K562 (cell line): ENCODE measurements at regions not wholly inside any gene's neighbourhood (a gene's known extent, or its start where the extent isn't known, plus 50 kb on each side); places are given as distances from the start of the nearest gene placed in this dataset.

ENCODE experiments used
- ATAC-seq: fragments of 200-7000 bp; cut with Tn5 transposase; 3 replicates; pipeline ENCODE4 v1.9.1; 2020; ENCODE audit warnings: moderate library complexity
- BruUV-seq: library from RNA; stranded (reverse); fragments of 400-500 nt; replicated peaks from 2 replicates; lab custom pipeline; 2021; lab: Mats Ljungman, UMichigan
- CTCF ChIA-PET: fragments of 300-600 bp; formaldehyde crosslinking; extraction: SDS; loops from one replicate; lab custom pipeline; 2021; ENCODE audit warnings: low intra/inter-chr PET ratio; lab: Yijun Ruan, JAX
- POLR2A ChIA-PET: fragments of 300-600, 350-650 bp; sonication (Branson Sonifier 250); formaldehyde crosslinking; extraction: SDS; loops from one replicate; lab custom pipeline; 2021; ENCODE audit warnings: antibody characterized with exemption, inconsistent platforms; lab: Yijun Ruan, JAX
- DNase-seq, 4 experiments: peaks; one replicate each; pipeline versions ENCODE4 v3.0.0 to v3.0.0-alpha.2; 2011 to 2018; ENCODE audit warnings: low spot score in 3 of 4, mixed read lengths in 3 of 4; ENCODE audit errors: extremely low read depth in 1 of 4
- FAIRE-seq: peaks from 2 replicates; lab custom pipeline; 2011; peaks lifted over from hg19 to GRCh38; lab: Jason Lieb, UNC
- H2AFZ ChIP-seq: 2 replicates; pipeline ENCODE4 v1.6.0; 2011; ENCODE audit warnings: low read depth, low read length, control low read depth, inconsistent platforms
- H3K27ac ChIP-seq: fragments of 200-600 bp; 3 replicates; pipeline ENCODE4 v1.8.0; 2011; ENCODE audit warnings: low read depth, mild to moderate bottlenecking, control low read depth, inconsistent platforms, low read length, moderate library complexity, mixed read lengths; ENCODE audit errors: extremely low read depth
- H3K27me3 ChIP-seq, 2 experiments: fragments of 300-600 bp in 1 of 2; 2 replicates in 1 of 2; 3 replicates in 1 of 2; pipeline versions ENCODE4 v1.6.0 to v1.8.0; 2011; ENCODE audit warnings: inconsistent platforms in 2 of 2, low read length in 2 of 2, mild to moderate bottlenecking in 1 of 2, mixed read lengths in 1 of 2, moderate library complexity in 1 of 2; ENCODE audit not compliant: control insufficient read depth in 2 of 2, insufficient read depth in 2 of 2
- H3K36me3 ChIP-seq: fragments of 300-600 bp; 3 replicates; pipeline ENCODE4 v1.8.0; 2011; ENCODE audit warnings: mild to moderate bottlenecking, low read length, inconsistent platforms; ENCODE audit not compliant: control insufficient read depth, insufficient read depth
- H3K4me1 ChIP-seq, 2 experiments: fragments of 200-600 bp in 1 of 2; replicated peaks in 1 of 2; 2 replicates in 1 of 2; 3 replicates in 1 of 2; pipeline versions ENCODE4 v1.5.1 to v1.8.0; 2011; ENCODE audit warnings: inconsistent platforms in 2 of 2, low read length in 2 of 2, mild to moderate bottlenecking in 1 of 2, mixed read lengths in 1 of 2, moderate library complexity in 1 of 2; ENCODE audit not compliant: control insufficient read depth in 2 of 2, insufficient read depth in 2 of 2
- H3K4me2 ChIP-seq: 2 replicates; pipeline ENCODE4 v1.6.1; 2011; ENCODE audit warnings: low read length, control low read depth, inconsistent platforms, mixed read lengths; ENCODE audit not compliant: insufficient read depth
- H3K4me3 ChIP-seq: fragments of 200-600 bp; sonication (generic), shearing (Covaris generic); 2 replicates; pipeline ENCODE4 v1.5.1; 2016; ENCODE audit warnings: control low read depth, inconsistent platforms
- H3K79me2 ChIP-seq: fragments of 200-600 bp; 3 replicates; pipeline ENCODE4 v1.8.0; 2011; ENCODE audit warnings: low read length, inconsistent platforms; ENCODE audit not compliant: control insufficient read depth, insufficient read depth
- H3K9ac ChIP-seq, 2 experiments: 2 replicates each; pipeline versions ENCODE4 v1.6.0 to v1.6.1; 2011; ENCODE audit warnings: low read depth in 2 of 2, low read length in 2 of 2, control low read depth in 1 of 2, inconsistent platforms in 1 of 2, mild to moderate bottlenecking in 1 of 2, mixed read lengths in 1 of 2; ENCODE audit not compliant: insufficient read depth in 1 of 2
- H3K9me1 ChIP-seq: one replicate; pipeline ENCODE4 v1.6.0; 2011; ENCODE audit warnings: inconsistent platforms, mild to moderate bottlenecking, low read length, moderate library complexity; ENCODE audit not compliant: control insufficient read depth, insufficient read depth
- H3K9me3 ChIP-seq: replicated peaks from 2 replicates; pipeline ENCODE4 v1.5.1; 2011; ENCODE audit warnings: low read depth, low read length, inconsistent platforms; ENCODE audit not compliant: control insufficient read depth, insufficient read depth
- H4K20me1 ChIP-seq: replicated peaks from 2 replicates; pipeline ENCODE4 v1.6.1; 2011; ENCODE audit warnings: low read length, inconsistent platforms, mixed read lengths; ENCODE audit not compliant: control insufficient read depth, insufficient read depth
- CBX8 ChIP-seq: fragments of 200-600 bp; sonication (generic); IDR thresholded peaks from 2 replicates; pipeline ENCODE4 v1.6.1; 2012; ENCODE audit warnings: borderline replicate concordance, mixed run types, low read depth, mild to moderate bottlenecking, moderate library complexity, mixed read lengths, low read length, control low read depth, inconsistent platforms; ENCODE audit not compliant: poor library complexity, severe bottlenecking; ENCODE audit errors: extremely low read depth
- CEBPG ChIP-seq, 3 experiments: fragments of 200-800 bp in 1 of 3; sonication (Bioruptor generic) in 1 of 3; sonication (generic) in 1 of 3; formaldehyde crosslinking in 1 of 3; IDR thresholded peaks in 2 of 3; conservative IDR thresholded peaks in 1 of 3; 2 replicates each; pipeline versions ENCODE4 v1.6.1 to v1.8.0; 2016 to 2022; ENCODE audit warnings: missing compliant biosample characterization in 2 of 3, missing genetic modification characterization in 2 of 3, mild to moderate bottlenecking in 1 of 3, missing genetic modification reagents in 1 of 3
- CHD1 ChIP-seq: fragments of 200-600 bp; sonication (generic); IDR thresholded peaks from one replicate; pipeline ENCODE4 v1.6.1; 2012; ENCODE audit warnings: mild to moderate bottlenecking, moderate library complexity, low read length, inconsistent platforms
- PCBP2 ChIP-seq: fragments of 200-400 bp; formaldehyde crosslinking; IDR thresholded peaks from 2 replicates; pipeline ENCODE4 v1.6.1; 2018; ENCODE audit warnings: low read length, low read depth, mild to moderate bottlenecking, moderate library complexity; ENCODE audit not compliant: poor library complexity, severe bottlenecking
- PYGO2 ChIP-seq: fragments of 450-650 bp; IDR thresholded peaks from 2 replicates; pipeline ENCODE4 v1.6.1; 2016; ENCODE audit warnings: mild to moderate bottlenecking, missing genetic modification characterization, moderate library complexity, missing compliant biosample characterization
- RUNX1 ChIP-seq: sonication (generic); IDR thresholded peaks from 2 replicates; pipeline ENCODE4 v1.6.1; 2016; ENCODE audit warnings: antibody characterized with exemption, low read depth
- SMAD4 ChIP-seq: fragments of 250-450 bp; sonication (Bioruptor Pico); conservative IDR thresholded peaks from 2 replicates; pipeline ENCODE4 v1.8.0; 2021; ENCODE audit warnings: inconsistent platforms, mild to moderate bottlenecking, moderate library complexity
- TRIM24 ChIP-seq, 2 experiments: fragments of 450-650 bp; IDR thresholded peaks; 2 replicates each; pipeline ENCODE4 v1.6.1; 2016
- XRCC3 ChIP-seq: fragments of 450-650 bp; IDR thresholded peaks from 2 replicates; pipeline ENCODE4 v1.6.1; 2017; ENCODE audit warnings: mild to moderate bottlenecking, moderate library complexity
- ZBTB1 ChIP-seq: sonication (generic); formaldehyde crosslinking; IDR thresholded peaks from 2 replicates; pipeline ENCODE4 v1.8.1; 2023; ENCODE audit warnings: missing genetic modification reagents, low read depth, mild to moderate bottlenecking, borderline replicate concordance
- WGBS: fragments of 100-300 bp; shearing (Covaris generic); methylation state at CpG from one replicate; pipeline ENCODE4 v1.1.6; 2016; ENCODE audit warnings: low coverage, mixed read lengths; ENCODE audit not compliant: insufficient coverage; ENCODE audit errors: missing lambda C conversion rate; 5-methylcytosine and 5-hydroxymethylcytosine counted together
- in situ Hi-C: fragments of 300-500 bp; cut with MboI; formaldehyde crosslinking; loops from 4 replicates; pipeline ENCODE4 v1.15.0; 2018; ENCODE audit warnings: inconsistent platforms, mixed read lengths
- intact Hi-C: fragments of 100-400 bp; cut with micrococcal nuclease; formaldehyde crosslinking; loops from 2 replicates; pipeline ENCODE4 v1.14.2; 2022
- TF ChIP-seq, protein P1 (sequence below): fragments of 450-650 bp; IDR thresholded peaks from 2 replicates; pipeline ENCODE4 v1.7.1; 2018; ENCODE audit warnings: mild to moderate bottlenecking, low read depth; ENCODE audit not compliant: partially characterized antibody
- TF ChIP-seq, protein P2 (sequence below): sonication (generic); formaldehyde crosslinking; IDR thresholded peaks from 2 replicates; pipeline ENCODE4 v1.5.0; 2020; ENCODE audit warnings: missing genetic modification reagents
- TF ChIP-seq, protein P3 (sequence below): fragments of 450-650 bp; IDR thresholded peaks from 2 replicates; pipeline ENCODE4 v1.6.1; 2016; ENCODE audit warnings: low read depth, mild to moderate bottlenecking, moderate library complexity
- TF ChIP-seq, protein P4 (sequence below): sonication (generic); formaldehyde crosslinking; IDR thresholded peaks from 2 replicates; pipeline ENCODE4 v1.8.1; 2023; ENCODE audit warnings: mild to moderate bottlenecking, missing genetic modification reagents

DNA sequence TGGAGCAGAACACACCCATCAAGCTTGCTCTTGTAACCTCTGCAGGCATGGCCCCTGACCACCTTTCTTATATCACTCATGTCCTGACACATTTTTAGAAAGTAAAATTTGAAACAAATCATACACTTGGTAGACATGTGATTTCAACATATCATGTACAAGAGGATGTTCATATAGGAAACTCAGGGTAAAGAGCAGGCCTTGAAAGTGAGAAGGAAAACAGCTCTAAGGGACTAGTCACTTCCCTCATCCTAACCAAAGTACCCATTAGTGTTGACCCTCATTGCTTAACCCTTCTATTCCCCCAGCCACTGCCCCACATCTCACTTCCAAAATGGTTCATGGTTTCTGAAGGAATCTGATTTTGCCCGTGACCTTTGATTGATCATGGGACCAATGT lies 492.4 kb upstream of the KLF4 start:
- no peak for ATAC-seq
- FAIRE-seq, result no peak
- POLR2A ChIA-PET, result no interaction called here
- H3K4me1 ChIP-seq, result no peaks in the 10 kb centered on the region
- no peaks in the 10 kb centered on the region for H3K79me2 ChIP-seq
- no peak overlapping the region for H2AFZ ChIP-seq
- H3K9me1 ChIP-seq, result no peaks in the 10 kb centered on the region
- no peaks in the 10 kb centered on the region for H4K20me1 ChIP-seq
- H3K4me2 ChIP-seq, result no peak overlapping the region
- no TSS peak for BruUV-seq
- no peaks in the 10 kb centered on the region for H3K9me3 ChIP-seq
- no peak overlapping the region for H3K27ac ChIP-seq
- CTCF ChIA-PET, result no interaction called here
- in situ Hi-C loops (no loop called here), intact Hi-C loops (no loop called here)
- no peaks in the 10 kb centered on the region for H3K36me3 ChIP-seq
- no peak for DNase-seq
- 13% methylated on average over 1 of the region's 1 CpG for WGBS
- H3K27me3 ChIP-seq, result peaks cover 2 to 6% of the 10 kb centered on the region in 2 experiments; a peak in 3 of 5 replicates
- H3K9ac ChIP-seq, result no peak overlapping the region
- H3K4me3 ChIP-seq, result no peak overlapping the region
- TF ChIP-seq RUNX1 (no peak), SMAD4 (no peak), XRCC3 (no peak), ZBTB1 (CRISPR knock-in tag) (no peak), PYGO2 (tag) (no peak), CHD1 (no peak), PCBP2 (no peak), CBX8 (no peak), CEBPG (CRISPR knock-in tag; IDR thresholded peaks at IDR 0.05) (no peak), CEBPG (tag; conservative IDR thresholded peaks at IDR 0.05 in 1 of 2, IDR thresholded peaks at IDR 0.05 in 1 of 2) (no peak), TRIM24 (IDR thresholded peaks at IDR 0.05) (no peak)
- TF ChIP-seq, protein P1, sequence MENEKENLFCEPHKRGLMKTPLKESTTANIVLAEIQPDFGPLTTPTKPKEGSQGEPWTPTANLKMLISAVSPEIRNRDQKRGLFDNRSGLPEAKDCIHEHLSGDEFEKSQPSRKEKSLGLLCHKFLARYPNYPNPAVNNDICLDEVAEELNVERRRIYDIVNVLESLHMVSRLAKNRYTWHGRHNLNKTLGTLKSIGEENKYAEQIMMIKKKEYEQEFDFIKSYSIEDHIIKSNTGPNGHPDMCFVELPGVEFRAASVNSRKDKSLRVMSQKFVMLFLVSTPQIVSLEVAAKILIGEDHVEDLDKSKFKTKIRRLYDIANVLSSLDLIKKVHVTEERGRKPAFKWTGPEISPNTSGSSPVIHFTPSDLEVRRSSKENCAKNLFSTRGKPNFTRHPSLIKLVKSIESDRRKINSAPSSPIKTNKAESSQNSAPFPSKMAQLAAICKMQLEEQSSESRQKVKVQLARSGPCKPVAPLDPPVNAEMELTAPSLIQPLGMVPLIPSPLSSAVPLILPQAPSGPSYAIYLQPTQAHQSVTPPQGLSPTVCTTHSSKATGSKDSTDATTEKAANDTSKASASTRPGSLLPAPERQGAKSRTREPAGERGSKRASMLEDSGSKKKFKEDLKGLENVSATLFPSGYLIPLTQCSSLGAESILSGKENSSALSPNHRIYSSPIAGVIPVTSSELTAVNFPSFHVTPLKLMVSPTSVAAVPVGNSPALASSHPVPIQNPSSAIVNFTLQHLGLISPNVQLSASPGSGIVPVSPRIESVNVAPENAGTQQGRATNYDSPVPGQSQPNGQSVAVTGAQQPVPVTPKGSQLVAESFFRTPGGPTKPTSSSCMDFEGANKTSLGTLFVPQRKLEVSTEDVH, result no peak
- TF ChIP-seq, protein P2, sequence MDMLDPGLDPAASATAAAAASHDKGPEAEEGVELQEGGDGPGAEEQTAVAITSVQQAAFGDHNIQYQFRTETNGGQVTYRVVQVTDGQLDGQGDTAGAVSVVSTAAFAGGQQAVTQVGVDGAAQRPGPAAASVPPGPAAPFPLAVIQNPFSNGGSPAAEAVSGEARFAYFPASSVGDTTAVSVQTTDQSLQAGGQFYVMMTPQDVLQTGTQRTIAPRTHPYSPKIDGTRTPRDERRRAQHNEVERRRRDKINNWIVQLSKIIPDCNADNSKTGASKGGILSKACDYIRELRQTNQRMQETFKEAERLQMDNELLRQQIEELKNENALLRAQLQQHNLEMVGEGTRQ (CRISPR knock-in tag), result no peak
- TF ChIP-seq, protein P3, sequence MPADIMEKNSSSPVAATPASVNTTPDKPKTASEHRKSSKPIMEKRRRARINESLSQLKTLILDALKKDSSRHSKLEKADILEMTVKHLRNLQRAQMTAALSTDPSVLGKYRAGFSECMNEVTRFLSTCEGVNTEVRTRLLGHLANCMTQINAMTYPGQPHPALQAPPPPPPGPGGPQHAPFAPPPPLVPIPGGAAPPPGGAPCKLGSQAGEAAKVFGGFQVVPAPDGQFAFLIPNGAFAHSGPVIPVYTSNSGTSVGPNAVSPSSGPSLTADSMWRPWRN, result no peak
- TF ChIP-seq, protein P4, sequence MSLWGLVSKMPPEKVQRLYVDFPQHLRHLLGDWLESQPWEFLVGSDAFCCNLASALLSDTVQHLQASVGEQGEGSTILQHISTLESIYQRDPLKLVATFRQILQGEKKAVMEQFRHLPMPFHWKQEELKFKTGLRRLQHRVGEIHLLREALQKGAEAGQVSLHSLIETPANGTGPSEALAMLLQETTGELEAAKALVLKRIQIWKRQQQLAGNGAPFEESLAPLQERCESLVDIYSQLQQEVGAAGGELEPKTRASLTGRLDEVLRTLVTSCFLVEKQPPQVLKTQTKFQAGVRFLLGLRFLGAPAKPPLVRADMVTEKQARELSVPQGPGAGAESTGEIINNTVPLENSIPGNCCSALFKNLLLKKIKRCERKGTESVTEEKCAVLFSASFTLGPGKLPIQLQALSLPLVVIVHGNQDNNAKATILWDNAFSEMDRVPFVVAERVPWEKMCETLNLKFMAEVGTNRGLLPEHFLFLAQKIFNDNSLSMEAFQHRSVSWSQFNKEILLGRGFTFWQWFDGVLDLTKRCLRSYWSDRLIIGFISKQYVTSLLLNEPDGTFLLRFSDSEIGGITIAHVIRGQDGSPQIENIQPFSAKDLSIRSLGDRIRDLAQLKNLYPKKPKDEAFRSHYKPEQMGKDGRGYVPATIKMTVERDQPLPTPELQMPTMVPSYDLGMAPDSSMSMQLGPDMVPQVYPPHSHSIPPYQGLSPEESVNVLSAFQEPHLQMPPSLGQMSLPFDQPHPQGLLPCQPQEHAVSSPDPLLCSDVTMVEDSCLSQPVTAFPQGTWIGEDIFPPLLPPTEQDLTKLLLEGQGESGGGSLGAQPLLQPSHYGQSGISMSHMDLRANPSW (CRISPR knock-in tag), result no peak
